ENCODE measurements at regions not wholly inside any gene's neighbourhood (a gene's known extent, or its start where the extent isn't known, plus 50 kb on each side); places are given as distances from the start of the nearest gene placed in this dataset.

- no peaks in the 10 kb centered on the region for H3K36me3 ChIP-seq (ENCODE audit: control insufficient read depth, low read length)
- H3K4me1 ChIP-seq (ENCODE audit: control insufficient read depth, low read length), result peaks cover 19% of the 10 kb centered on the region
- H3K27me3 ChIP-seq (ENCODE audit: control insufficient read depth, low read length), result no peaks in the 10 kb centered on the region
- no peak overlapping the region for H3K4me2 ChIP-seq (ENCODE audit: low read length)
- no peaks in the 10 kb centered on the region for H3K9me3 ChIP-seq (ENCODE audit: control insufficient read depth, insufficient read depth, low read length)
- H3K27ac ChIP-seq (ENCODE audit: low read depth, low read length), result no peak overlapping the region
- no peaks in the 10 kb centered on the region for H3F3A ChIP-seq (ENCODE audit: control insufficient read depth, insufficient read depth)
- H3K4me3 ChIP-seq (ENCODE audit: low read length), result no peak overlapping the region
- no peaks in the 10 kb centered on the region for H3K9me2 ChIP-seq (replicated peaks; ENCODE audit: control insufficient read depth, low read length)
- H4K20me1 ChIP-seq (ENCODE audit: control insufficient read depth, insufficient read depth, low read depth, low read length), result no peaks in the 10 kb centered on the region
- H3K79me2 ChIP-seq (ENCODE audit: control insufficient read depth, low read length), result no peaks in the 10 kb centered on the region
- TF ChIP-seq EZH2phosphoT487 (IDR thresholded peaks at IDR 0.05; ENCODE audit: borderline replicate concordance, low read length) (no peak), CTCF (IDR thresholded peaks at IDR 0.05; ENCODE audit: low read depth, low read length, poor library complexity, severe bottlenecking) (no peak)
Measured at GRCh38 chr2:111640480-111640879, 243.5 kb downstream of the ANAPC1 start.

GRCh38 chr2:111642586-111643327 lies 241.2 kb downstream of the ANAPC1 start:
- Histone ChIP-seq H4K20me1 (ENCODE audit: control insufficient read depth, insufficient read depth, low read depth, low read length) (no peaks in the 10 kb centered on the region), H3K27ac (ENCODE audit: low read depth, low read length) (no peak overlapping the region), H3K4me2 (ENCODE audit: low read length) (no peak overlapping the region), H3K36me3 (ENCODE audit: control insufficient read depth, low read length) (no peaks in the 10 kb centered on the region), H3K9me3 (ENCODE audit: control insufficient read depth, insufficient read depth, low read length) (peaks cover 9% of the 10 kb centered on the region), H3K9me2 (replicated peaks; ENCODE audit: control insufficient read depth, low read length) (no peaks in the 10 kb centered on the region), H3K4me1 (ENCODE audit: control insufficient read depth, low read length) (peaks cover 19% of the 10 kb centered on the region), H3F3A (ENCODE audit: control insufficient read depth, insufficient read depth) (no peaks in the 10 kb centered on the region), H3K27me3 (ENCODE audit: control insufficient read depth, low read length) (no peaks in the 10 kb centered on the region), H3K4me3 (ENCODE audit: low read length) (no peak overlapping the region), H3K79me2 (ENCODE audit: control insufficient read depth, low read length) (no peaks in the 10 kb centered on the region)
- TF ChIP-seq EZH2phosphoT487 (IDR thresholded peaks at IDR 0.05; ENCODE audit: borderline replicate concordance, low read length) (no peak), CTCF (IDR thresholded peaks at IDR 0.05; ENCODE audit: low read depth, low read length, poor library complexity, severe bottlenecking) (no peak)

DNA sequence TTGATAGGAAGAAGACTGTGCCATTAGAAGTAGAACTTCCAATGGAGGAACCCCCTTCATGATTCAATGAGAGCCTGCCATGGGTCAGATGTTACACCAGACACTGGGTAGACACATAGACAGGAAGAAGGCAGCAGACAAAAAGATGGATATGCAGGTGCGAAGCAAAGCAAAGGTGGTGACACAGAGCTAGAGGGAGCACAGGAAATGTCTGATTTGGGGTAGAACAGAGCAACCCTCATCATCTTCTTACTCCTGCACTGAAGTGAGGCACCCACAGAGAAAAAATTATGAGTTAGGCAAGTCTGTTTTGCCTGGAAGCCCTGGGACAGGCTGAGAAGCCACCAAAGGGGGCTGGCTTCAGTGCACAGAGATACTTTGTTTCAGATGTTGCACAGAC lies 240.2 kb downstream of the ANAPC1 start:
- H3K4me3 ChIP-seq (ENCODE audit: low read length), result no peak overlapping the region
- TF ChIP-seq CTCF (IDR thresholded peaks at IDR 0.05; ENCODE audit: low read depth, low read length, poor library complexity, severe bottlenecking) (no peak), EZH2phosphoT487 (IDR thresholded peaks at IDR 0.05; ENCODE audit: borderline replicate concordance, low read length) (no peak)
- H3K27me3 ChIP-seq (ENCODE audit: control insufficient read depth, low read length), result no peaks in the 10 kb centered on the region
- no peak overlapping the region for H3K27ac ChIP-seq (ENCODE audit: low read depth, low read length)
- H3K9me3 ChIP-seq (ENCODE audit: control insufficient read depth, insufficient read depth, low read length), result peaks cover 9% of the 10 kb centered on the region
- H3K36me3 ChIP-seq (ENCODE audit: control insufficient read depth, low read length), result no peaks in the 10 kb centered on the region
- peaks cover 19% of the 10 kb centered on the region for H3K4me1 ChIP-seq (ENCODE audit: control insufficient read depth, low read length)
- no peak overlapping the region for H3K4me2 ChIP-seq (ENCODE audit: low read length)
- H4K20me1 ChIP-seq (ENCODE audit: control insufficient read depth, insufficient read depth, low read depth, low read length), result no peaks in the 10 kb centered on the region
- H3K9me2 ChIP-seq (replicated peaks; ENCODE audit: control insufficient read depth, low read length), result no peaks in the 10 kb centered on the region
- H3K79me2 ChIP-seq (ENCODE audit: control insufficient read depth, low read length), result no peaks in the 10 kb centered on the region
- H3F3A ChIP-seq (ENCODE audit: control insufficient read depth, insufficient read depth), result no peaks in the 10 kb centered on the region

Measured in DOHH2 (cell line).